ENCODE measurements at regions not wholly inside any gene's neighbourhood (a gene's known extent, or its start where the extent isn't known, plus 50 kb on each side); places are given as distances from the start of the nearest gene placed in this dataset.
A peak's percentile ranks its signal among the peaks of the same experiment; 100 is the strongest.

DNA sequence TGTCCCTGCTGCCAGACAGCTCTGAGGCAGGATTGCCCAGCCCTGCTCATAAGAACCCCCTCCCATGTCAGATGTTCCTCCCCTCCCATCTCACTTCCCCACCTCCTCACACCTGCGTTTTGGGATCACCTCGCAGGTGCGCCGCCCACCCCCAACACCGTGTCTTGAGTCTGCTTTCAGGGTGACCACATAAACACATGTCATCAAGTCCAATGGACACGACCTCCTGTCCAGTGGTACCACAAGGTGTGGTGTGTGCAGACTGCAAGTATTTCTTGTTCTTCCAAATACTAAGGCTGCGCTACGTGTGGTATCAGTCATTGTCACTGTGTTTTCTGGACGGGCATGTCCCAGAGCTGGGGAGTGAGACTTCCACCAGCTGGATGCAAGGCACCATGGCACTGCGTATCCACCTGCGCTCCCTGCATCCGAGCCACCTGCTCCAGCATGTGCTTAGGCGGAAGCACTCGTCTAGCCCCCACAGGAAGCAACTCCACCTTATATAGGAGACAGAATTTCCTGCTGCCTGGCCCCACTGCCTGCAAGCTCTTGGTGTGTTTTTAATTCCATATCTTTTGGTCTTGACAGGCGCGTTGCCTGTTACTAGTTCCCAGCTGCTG lies 119.7 kb upstream of the NXT1 start:
- DNase-seq, result no peak

DNA sequence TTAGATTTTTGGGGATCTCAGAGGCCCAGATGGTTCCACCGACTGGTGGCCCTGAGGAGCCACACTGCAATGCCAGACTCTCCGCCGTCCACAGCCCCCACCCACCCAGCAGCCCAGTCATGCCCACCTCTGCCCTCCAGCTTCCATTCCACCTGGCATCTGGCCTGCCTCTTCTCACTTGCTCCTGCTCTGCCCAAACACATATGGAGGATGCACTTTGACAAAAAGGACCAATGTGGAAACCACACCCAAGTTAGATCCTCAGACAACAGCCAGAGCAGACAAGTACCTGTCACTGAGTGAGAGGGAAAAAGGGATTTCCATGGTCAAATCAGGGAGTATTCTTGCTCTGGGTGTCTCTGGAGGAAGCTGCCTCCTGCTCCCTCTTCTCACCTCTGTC lies 120.6 kb upstream of the NXT1 start:
- DNase-seq, result no peak

DNA sequence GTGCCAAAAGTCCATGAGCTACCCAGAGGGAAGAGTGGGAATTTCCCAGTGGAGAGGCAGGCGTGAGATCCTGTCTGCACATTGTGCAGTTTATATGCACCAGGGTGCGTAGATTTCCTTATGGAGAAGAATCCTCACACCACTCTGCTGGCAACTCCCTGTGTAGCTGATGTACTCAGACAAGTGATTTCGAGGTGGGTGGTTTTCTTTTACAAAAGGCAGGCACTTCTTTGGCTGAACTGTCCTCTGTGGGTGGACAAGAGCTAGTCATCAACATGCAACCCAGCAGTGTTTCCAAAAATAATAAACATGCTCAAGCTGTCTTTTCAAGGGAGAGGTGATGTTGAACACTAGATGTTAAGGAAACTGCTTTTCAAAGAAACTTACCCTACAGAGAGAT lies 121.7 kb upstream of the NXT1 start:
- no peak for DNase-seq

DNA sequence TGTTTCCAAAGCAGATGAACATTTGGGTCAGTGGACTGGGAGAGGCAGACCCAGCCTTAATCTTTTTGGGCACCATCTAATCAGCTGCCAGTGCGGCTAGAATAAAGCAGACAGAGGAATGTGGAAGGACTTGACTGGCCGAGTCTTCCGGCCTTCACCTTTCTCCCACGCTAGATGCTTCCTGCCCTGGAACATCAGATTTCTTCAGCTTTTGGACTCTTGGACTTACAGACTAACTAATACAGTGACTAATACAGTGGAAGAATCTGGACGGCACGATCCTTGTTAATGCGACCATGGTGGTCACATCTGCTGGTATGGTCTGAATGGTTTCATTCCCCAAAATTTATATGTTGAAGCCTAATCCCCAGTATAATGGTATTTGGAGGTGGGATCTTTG lies 122.6 kb upstream of the NXT1 start:
- no peak for DNase-seq

DNA sequence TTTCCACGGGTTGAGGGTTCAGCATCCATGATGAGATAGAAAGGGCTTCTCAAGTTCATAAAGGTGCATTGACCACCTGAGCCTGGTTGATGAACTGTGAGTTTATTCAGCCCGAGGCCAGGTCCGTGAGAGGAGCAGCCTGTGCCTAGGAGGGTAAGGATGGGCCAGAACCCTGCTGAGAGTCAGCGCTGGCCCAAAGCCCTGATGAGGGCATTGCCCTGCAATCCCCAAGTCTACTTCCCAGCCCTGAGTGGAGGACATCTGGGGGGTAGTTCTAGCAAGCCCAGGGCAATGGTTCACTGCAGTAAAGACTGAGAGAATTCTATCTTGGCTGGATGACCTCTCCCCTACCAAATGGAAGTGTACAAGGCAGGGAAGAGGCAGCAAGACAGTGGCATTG lies 123.3 kb upstream of the NXT1 start:
- no peak for DNase-seq

DNA sequence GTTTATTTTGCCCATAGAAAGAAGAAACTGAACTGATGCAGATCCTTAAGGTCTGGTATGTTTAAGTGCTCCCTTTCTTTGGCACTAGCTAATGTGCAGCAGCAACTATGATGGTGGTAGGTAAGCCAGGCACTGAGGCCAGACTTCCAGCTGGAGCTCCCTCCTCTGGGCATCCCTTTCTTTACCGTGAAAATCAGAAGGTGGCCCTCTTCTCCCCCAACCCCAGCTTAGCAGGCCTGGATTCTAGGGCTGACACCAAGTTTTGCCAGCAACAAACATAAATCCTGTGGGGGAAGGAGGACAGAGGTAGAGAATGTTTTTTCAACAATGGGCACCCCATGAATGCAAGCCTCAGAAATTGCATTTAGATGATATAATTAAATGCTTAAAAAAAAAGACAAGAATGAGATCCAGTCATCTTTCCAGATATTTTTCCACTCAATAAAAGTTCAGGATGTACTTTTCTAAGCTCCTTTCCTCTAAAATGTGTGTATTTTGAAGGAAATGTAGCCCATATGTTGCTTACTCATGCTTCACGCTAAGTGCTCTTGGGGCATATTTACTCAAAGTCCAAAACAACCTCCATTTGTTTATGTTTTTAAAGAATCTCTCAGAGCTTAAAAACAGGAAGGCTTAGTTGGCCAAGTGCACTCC lies 123.9 kb upstream of the NXT1 start:
- no peak for DNase-seq

DNA sequence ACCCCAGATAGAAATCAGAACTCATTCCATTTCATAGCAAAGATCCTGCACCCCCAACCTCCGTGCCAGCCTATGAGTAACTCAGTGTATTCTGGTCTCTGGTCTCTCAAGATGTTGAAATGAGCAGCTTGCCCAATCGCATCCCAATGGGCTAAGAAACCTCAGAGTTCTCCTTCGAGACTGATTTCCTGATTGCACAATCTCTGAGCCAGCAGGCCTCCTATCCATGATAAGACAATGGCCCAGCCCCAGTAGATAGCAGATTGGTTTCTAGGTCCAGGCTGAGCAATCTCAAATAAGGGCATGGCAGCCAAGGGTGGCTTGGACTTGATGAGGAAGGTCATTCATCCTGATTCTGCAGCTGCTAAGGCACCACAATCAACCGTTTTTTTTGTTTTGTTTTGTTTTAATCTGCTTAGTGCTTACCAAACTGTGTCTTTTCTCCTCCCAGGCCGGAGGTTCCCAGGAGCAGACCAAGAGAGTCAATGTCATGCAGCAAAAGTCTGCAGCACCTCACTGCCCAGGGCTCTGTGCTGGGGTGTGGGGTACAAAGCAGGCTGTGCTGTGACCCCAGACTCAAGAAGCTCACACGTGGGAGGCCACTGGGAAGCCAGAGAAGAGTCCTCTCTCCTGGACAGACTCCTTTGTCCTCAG lies 125.1 kb upstream of the NXT1 start:
- DNase-seq, result no peak

DNA sequence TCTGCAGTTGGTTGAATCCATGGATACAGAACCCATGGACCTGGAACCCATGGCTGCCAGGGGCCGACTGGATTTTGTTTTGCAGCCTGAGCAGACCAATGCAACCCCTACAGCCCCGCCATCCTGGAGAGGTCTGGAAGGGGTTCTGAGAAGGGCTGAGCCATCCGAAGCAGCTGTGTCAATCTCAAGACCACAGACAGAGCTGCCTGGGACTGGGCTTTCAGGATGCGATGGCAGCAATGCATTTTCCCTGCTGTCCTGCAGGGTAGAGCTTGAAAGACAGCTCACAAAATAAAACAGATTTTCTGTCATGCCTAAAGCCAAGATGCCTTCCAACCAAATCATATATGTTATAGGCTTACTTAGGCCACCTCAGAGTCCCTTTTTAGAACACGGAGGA lies 125.8 kb upstream of the NXT1 start:
- DNase-seq, result no peak

DNA sequence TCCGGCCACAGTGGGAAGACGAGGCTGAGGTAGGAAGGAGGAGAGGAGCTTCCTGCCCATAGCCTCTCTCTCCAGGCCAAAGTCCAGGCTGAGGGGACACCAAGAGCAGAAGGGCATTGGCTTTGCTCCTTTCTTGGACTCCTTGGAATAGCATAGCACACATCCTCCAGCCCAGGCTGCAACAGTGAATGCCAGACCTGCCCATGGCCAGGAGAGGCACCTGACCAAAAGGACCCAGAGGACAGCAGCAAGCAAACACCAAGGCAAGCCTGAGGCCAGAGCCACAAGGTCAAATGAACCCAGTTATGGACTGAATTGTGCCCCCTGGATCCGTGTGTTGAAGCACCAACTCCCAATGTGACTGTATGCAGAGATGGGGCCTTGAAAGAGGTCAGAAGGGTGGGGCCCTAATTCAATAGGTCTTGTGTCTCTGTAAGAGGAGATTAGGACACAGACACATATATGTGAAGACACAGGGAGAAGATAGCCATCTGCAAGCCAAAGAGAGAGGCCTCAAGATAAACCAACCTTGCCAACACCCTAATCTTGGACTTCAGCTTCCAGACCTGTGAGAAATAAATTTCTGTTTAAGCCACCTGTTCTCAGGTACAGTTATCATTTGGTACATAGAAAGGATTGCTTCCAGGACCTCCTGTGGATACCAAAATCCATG lies 126.5 kb upstream of the NXT1 start:
- DNase-seq, result no peak

DNA sequence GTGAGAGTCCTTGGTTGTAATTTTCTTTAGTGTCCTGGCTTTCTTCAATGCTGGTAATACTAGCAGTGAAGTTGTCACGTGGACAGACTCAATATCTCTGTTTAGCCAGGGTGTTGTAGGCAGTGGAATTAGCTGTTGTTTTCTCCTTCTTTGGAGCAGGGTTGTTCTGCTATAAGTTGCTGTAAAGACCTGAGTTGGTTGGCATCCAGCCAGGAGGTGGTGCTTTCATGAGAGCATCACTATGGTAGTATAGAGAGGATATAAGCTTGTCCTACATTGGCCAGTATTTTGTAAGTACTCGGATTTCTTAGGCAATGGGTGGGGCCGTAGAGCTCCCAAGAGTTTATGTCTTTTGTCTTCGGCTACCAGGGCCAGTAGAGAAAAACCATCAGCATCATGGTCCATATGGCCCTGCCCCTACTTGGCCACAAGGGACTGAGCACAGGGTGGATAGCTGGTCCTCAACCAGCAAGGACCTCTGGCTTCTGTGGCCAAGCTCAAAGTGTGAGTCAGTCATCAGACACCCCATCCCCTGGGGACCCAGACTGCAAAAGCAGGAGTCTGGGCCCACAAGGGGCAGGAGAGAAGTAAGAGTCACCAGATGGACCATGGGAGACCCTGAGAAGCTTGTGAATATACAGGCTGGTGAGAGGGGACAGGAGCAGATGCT lies 127.9 kb upstream of the NXT1 start:
- no peak for DNase-seq

DNA sequence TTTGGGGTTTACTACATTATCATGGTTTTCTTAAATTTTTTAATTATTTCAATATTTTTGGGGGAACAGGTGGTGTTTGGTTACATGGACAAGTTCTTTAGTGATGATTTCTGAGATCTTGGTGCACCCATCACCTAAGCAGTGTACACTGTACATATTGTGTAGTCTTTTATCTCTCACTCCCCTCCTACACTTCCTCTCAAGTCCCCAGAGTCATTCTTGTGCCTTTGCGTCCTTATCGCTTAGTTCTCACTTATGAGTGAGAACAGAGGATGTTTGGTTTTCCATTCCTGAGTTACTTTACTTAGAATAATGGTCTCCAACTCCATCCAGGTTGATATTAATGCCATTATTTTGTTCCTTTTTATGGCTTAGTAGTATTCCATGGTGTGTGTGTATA lies 130.9 kb upstream of the CD93 start:
- DNase-seq, result no peak

DNA sequence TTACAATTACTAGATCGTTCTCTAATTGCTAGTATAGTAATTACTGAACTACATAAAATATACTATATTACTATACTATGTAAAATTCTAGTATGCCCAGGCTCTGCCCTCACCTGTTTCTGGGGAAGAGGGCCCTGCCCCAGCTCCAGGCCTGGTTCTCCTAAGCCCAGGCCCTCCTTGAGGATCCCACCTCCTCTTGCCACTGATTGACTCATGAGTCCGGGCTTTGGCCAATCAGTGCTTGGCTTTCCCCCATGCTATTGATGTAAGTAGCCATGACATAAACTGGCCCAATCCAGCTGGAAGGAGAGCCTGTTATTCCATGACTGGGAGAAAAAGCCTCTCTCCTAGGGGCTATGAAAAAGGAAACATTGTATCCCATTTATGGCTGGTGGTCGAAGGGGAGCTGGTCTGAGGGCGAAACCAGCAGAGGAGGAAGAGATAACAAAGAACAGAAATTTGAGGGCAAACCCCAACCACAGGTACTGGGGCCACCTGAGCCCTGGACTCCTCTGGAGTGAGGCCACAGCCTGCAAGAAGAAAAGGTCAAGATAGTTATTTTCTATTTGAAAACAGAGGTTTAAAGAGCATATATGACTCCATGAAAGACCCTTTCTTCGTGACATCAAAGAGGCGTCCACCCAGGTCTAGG lies 129.3 kb upstream of the CD93 start:
- no peak for DNase-seq

DNA sequence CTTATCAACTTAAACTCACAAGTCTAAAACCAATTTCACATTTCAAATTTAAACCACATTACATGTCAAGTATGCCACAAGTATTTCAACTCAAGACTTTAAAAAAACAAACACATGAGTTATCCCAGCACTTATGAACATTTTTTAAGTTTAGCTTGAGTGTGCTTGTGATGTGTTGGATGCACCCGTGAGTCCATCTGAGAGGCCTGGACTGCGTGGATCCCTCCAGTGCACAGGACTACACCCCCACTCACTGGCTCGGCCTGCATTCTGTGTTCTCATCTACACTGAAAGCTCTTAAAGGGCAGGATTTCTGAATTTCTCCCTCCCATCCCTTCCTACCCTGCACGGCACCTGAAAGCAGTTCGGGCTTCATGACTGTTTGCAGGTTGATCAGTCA lies 128.8 kb upstream of the CD93 start:
- no peak for DNase-seq

DNA sequence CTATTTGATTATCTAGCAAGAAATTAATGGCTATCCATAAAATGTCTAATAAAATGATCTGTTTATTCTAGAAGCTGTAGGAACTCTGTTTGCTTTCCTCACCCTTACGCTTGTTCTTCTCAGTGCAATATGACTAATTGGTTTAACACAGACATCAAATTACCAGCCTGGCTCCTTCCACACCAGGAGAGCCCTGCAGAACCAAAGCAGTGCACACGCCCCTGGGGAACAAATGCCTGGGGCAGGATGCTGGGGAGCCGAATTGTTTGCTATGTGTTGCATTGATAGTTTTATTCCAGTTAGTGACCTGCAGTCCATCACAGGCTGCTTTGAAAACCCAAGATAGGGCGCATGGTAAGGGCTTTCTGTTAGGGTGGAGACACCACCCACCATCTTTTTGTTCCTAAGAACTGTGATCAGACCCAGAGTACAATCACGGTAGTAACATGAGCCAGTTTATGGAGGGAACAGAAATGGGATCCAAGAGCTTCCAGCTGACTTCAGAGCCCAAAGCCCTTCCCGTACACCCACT lies 126.4 kb upstream of the CD93 start:
- DNase-seq, result no peak

DNA sequence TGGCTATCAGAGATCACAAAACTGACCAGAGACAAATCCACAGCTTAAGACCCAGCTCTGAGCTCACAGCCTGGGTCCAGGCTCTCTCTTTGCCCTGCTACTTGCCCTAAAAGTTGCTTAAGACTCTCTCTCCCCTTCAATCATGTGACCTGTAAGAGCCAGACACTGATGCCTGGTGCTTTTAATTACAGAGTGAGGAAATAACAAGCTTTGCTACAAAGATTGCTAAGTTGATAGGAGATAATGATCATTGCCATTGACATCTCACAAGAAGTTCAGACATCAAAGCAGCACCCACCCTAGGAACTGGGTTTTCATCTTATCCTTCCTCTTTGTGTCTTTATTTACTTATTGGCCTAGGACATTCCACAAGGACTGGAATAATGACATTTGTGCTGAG lies 125.9 kb upstream of the CD93 start:
- no peak for DNase-seq

DNA sequence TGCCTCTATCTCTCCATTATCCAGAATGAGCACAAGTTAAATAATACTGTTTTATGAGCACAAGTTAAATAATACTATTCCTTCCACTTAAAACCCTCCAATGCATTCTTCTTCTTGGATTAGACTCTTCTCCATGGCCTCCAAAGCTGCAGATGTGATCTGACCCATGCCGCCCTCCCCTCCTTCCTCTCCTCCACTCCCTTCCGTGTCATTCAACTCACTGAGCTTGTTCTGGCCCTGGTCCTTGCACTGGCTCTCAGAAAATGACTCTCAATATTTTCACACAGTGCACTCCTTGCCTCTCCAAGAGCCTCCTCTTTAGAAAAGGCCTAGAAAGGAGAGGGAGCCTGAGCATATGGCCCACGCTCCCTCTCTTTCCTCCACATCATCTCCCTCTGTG lies 125.0 kb upstream of the CD93 start:
- DNase-seq, result no peak

DNA sequence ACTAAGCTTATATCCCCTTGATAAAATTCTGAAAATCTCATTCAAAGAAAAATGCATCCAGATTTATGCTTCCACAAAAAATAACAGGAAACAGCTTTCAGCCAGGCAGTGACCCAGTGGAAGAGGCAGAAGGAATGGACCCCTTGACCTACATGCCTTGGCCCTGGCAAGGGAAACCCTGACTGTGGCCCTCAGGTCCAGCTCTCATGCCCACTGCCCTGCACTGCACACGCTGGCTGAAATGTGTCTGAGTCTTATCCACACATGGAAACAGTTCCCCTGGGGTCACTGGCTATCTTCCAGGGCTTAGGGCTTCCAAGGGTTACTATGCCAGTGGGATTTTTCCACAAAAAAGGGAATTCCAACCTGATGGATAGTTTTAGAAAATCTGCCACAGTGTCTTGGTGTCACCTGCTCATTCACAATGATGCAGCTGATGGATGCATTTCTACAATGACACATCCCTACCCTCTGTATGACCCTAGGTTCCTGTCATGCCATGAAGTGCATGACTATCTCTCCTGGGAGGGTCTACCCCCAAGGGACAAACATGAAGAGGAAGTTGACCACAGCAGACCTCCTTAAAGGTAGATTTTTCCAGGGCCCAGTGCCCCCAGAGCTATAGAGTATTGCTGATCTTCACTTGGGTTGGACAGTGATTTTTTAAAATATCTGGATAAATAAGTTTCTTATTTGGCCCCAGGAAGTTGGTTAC lies 121.9 kb upstream of the CD93 start:
- DNase-seq, result no peak

DNA sequence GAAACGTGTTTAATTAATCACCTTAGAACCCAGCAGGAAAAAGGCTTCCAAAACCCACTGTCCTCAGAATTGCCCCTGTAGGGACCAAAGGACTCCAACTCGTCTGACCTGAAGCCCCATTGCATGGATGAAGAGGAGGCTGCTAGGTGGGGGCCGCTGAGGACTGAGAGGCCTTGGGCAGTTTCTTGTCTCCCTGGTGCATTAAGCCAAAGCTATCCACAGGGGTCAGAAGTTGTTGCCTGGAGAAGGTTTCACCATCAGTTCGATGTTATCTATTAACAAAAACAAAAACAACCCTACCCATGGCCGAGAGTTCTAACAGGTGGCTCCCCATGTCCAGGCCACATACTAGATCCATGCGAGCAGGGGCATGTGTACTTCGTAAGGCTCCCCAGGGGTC lies 120.9 kb upstream of the CD93 start:
- DNase-seq, result no peak

DNA sequence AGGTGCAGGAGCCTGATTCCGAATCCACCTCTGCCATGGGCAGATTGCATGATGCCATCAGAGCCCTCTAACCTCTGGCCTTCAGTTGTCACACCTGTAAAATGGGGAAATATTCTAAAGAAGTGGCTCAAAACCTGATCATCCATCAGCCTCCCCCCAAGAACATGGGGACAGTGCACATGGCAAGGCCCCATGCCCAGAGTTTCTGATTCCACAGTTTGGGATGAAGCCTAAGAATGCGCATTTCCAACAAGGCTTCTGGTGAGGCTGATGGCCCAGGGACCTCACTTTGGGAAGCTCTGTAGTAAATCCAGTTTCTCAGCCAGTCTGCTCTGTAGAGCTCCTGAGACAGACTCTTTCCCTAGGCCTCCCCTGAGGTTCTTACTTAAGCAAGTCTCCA lies 119.9 kb upstream of the CD93 start:
- DNase-seq, result no peak

DNA sequence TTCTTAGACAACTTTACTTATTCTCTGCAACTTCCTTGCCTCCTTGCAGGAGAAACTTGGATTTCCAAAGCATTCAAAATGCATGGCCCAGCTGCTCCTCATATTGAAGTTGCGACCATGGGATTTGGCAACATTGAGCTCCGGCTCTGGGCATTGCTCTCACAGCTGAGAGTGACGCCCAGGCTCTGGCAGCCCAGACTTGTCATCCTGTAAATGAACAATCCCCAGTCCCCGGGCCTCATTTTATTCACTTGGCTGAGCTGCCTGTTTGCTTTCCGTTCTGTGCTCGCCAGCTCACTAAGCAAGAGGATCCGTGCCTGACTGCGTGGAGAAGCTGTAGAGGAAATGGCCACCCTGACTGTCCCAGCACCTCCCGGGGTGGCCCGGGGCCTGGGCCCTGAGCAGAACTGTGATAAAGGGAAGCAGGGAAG lies 119.5 kb upstream of the CD93 start:
- peak; percentile 83 for DNase-seq

DNA sequence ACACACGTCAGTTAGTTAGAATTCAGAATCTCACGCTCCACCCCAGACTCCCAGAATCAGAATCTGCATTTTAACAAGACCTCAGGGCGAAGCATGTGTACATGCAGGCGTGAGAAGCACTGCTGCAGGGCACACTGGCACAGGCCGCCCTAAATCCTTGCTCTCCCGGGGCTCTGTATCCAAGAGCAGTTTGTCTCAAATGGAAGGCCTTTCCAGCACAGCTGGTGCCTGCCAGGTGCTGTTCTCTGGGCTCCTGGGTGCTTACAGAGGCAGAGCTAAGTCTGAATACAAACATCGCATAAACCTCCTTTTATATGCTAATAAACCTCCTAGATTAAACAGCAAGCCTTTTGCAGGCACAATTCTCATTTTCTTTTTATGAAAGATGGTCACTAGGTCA lies 119.1 kb upstream of the CD93 start:
- DNase-seq, result no peak
